Mucosa of descending colon (tissue), 3 donors: ENCODE measurements at regions not wholly inside any gene's neighbourhood (a gene's known extent, or its start where the extent isn't known, plus 50 kb on each side); places are given as distances from the start of the nearest gene placed in this dataset.

Experiments
- ATAC-seq: fragments of 200-7000 bp; cut with Tn5 transposase; one replicate; pipeline ENCODE4 v1.9.1; 2020; ENCODE audit warnings: mild to moderate bottlenecking, moderate library complexity
- DNase-seq, 3 donors: peaks; one replicate each; pipeline ENCODE4 v3.0.0-alpha.2; 2020
- H3K36me3 ChIP-seq: fragments of 200-600 bp; one replicate; pipeline ENCODE4 v1.8.0; 2021; ENCODE audit warnings: low read depth, mild to moderate bottlenecking
- H3K4me1 ChIP-seq: fragments of 200-600 bp; one replicate; pipeline ENCODE4 v1.8.0; 2021; ENCODE audit warnings: low read depth, mild to moderate bottlenecking
- H3K4me3 ChIP-seq: fragments of 200-600 bp; one replicate; pipeline ENCODE4 v1.8.0; 2021; ENCODE audit warnings: mild to moderate bottlenecking
- H3K9me3 ChIP-seq: fragments of 200-600 bp; one replicate; pipeline ENCODE4 v1.8.0; 2021; ENCODE audit warnings: mild to moderate bottlenecking
- CTCF ChIP-seq: fragments of 200-600 bp; IDR thresholded peaks from one replicate; pipeline ENCODE4 v1.8.0; 2022; ENCODE audit warnings: antibody characterized with exemption, mild to moderate bottlenecking
- intact Hi-C, 2 donors: fragments of 100-400 bp; cut with DNase I in 1 of 2; cut with micrococcal nuclease in 1 of 2; formaldehyde crosslinking; loops; one replicate each; pipeline versions ENCODE4 v1.11.0 to v1.11.1; 2022; cut with DNase I, micrococcal nuclease
- donor health status: DM: no; HTN: no; CAD: no; lungs with moderate emphysema.
- donor health status: DM: no; HTN: no; CAD: no.
- donor health status: DM: no; HTN: yes; CAD: no.

- no peak for DNase-seq
- H3K4me1 ChIP-seq: no peaks in the 10 kb centered on the region
- no peaks in the 10 kb centered on the region for H3K9me3 ChIP-seq
- no peak overlapping the region for H3K4me3 ChIP-seq
- intact Hi-C loops: no loop called here
- ATAC-seq: no peak
- no peak for TF ChIP-seq CTCF
- no peaks in the 10 kb centered on the region for H3K36me3 ChIP-seq
Measured at GRCh38 chr2:128797533-128797932, 478.9 kb upstream of the HS6ST1 start.

GRCh38 chr2:128797937-128798336, 479.3 kb upstream of the HS6ST1 start:
- Histone ChIP-seq H3K36me3 (no peaks in the 10 kb centered on the region), H3K9me3 (no peaks in the 10 kb centered on the region), H3K4me1 (no peaks in the 10 kb centered on the region), H3K4me3 (no peak overlapping the region)
- DNase-seq (no peak), ATAC-seq (no peak)
- no peak for TF ChIP-seq CTCF
- intact Hi-C loops: no loop called here

GRCh38 chr2:128798502-128799283, 480.0 kb upstream of the HS6ST1 start:
- ATAC-seq: no peak
- H3K4me3 ChIP-seq: no peak overlapping the region
- no peaks in the 10 kb centered on the region for H3K9me3 ChIP-seq

GRCh38 chr2:128799284-128799552, 480.6 kb upstream of the HS6ST1 start:
- H3K4me3 ChIP-seq: no peak overlapping the region
- no peaks in the 10 kb centered on the region for H3K4me1 ChIP-seq
- intact Hi-C loops: no loop called here
- no peak for ATAC-seq
- DNase-seq: no peak
- no peak for TF ChIP-seq CTCF
- no peaks in the 10 kb centered on the region for H3K9me3 ChIP-seq
- no peaks in the 10 kb centered on the region for H3K36me3 ChIP-seq

More at GRCh38 chr2:128798502-128799283, 480.0 kb upstream of the HS6ST1 start:
- intact Hi-C loops: no loop called here
- Histone ChIP-seq H3K36me3 (no peaks in the 10 kb centered on the region), H3K4me1 (no peaks in the 10 kb centered on the region)
- TF ChIP-seq CTCF: no peak
- no peak for DNase-seq

- no peak for TF ChIP-seq CTCF
- intact Hi-C loops: no loop called here
- DNase-seq (no peak), ATAC-seq (no peak)
- Histone ChIP-seq H3K36me3 (no peaks in the 10 kb centered on the region), H3K4me3 (no peak overlapping the region), H3K4me1 (no peaks in the 10 kb centered on the region), H3K9me3 (no peaks in the 10 kb centered on the region)
Measured at GRCh38 chr2:128799730-128800129, 481.1 kb upstream of the HS6ST1 start.

- H3K4me3 ChIP-seq: no peak overlapping the region
- ATAC-seq (no peak), DNase-seq (no peak)
- no peak for TF ChIP-seq CTCF
- intact Hi-C loops: no loop called here
- no peaks in the 10 kb centered on the region for H3K4me1 ChIP-seq
- H3K36me3 ChIP-seq: no peaks in the 10 kb centered on the region
- H3K9me3 ChIP-seq: no peaks in the 10 kb centered on the region
Measured at GRCh38 chr2:128801576-128801975, 482.9 kb upstream of the HS6ST1 start.
